ENCODE measurements at regions not wholly inside any gene's neighbourhood (a gene's known extent, or its start where the extent isn't known, plus 50 kb on each side); places are given as distances from the start of the nearest gene placed in this dataset.

DNA sequence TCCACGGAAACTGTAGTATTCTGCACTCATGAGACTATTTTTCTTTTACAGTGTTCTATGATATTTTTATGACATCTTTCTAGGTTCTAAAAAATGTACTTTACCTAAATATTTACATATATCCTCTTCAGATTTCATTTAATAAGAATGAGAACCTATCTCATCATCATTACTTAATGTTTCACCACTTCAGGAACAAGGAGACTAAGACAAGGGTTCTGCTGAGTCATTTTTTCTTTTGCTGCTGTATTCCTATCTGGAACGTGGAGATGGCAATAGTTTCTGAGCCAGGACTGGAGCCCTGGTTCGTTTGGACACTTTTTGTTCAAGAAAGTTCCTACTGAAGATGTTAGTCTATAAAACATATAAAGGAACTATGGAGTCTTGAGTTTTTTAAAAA, 258.2 kb upstream of the MAP3K1 start:
- TF ChIP-seq, protein P1, sequence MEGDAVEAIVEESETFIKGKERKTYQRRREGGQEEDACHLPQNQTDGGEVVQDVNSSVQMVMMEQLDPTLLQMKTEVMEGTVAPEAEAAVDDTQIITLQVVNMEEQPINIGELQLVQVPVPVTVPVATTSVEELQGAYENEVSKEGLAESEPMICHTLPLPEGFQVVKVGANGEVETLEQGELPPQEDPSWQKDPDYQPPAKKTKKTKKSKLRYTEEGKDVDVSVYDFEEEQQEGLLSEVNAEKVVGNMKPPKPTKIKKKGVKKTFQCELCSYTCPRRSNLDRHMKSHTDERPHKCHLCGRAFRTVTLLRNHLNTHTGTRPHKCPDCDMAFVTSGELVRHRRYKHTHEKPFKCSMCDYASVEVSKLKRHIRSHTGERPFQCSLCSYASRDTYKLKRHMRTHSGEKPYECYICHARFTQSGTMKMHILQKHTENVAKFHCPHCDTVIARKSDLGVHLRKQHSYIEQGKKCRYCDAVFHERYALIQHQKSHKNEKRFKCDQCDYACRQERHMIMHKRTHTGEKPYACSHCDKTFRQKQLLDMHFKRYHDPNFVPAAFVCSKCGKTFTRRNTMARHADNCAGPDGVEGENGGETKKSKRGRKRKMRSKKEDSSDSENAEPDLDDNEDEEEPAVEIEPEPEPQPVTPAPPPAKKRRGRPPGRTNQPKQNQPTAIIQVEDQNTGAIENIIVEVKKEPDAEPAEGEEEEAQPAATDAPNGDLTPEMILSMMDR (IDR thresholded peaks at IDR 0.05; ENCODE audit: insufficient read depth, low read length) = no peak
- TF ChIP-seq POLR2AphosphoS5 (IDR thresholded peaks at IDR 0.05; ENCODE audit: low read depth) = no peak

Data from HL-60 (cell line).